Calu3 (cell line): ENCODE measurements at regions not wholly inside any gene's neighbourhood (a gene's known extent, or its start where the extent isn't known, plus 50 kb on each side); places are given as distances from the start of the nearest gene placed in this dataset.
A peak's percentile ranks its signal among the peaks of the same experiment; 100 is the strongest.

Experiments
- BruUV-seq: library from RNA; stranded (reverse); fragments of 400-500 nt; replicated peaks from 2 replicates; lab custom pipeline; 2021; lab: Mats Ljungman, UMichigan
- CTCF ChIA-PET: fragments of 300-600 bp; sonication (Branson Sonifier 250); formaldehyde crosslinking; loops from one replicate; lab custom pipeline; 2022; ENCODE audit warnings: antibody characterized with exemption; lab: Charles Lee
- DNase-seq: peaks from one replicate; pipeline ENCODE4 v3.0.0; 2022
- H3K27ac Mint-ChIP-seq: one replicate; pipeline ENCODE4 v1.8.0; 2022; ENCODE audit warnings: mixed read lengths; ENCODE audit not compliant: unreplicated experiment
- H3K27me3 Mint-ChIP-seq: one replicate; pipeline ENCODE4 v1.8.0; 2022; ENCODE audit warnings: mixed read lengths; ENCODE audit not compliant: unreplicated experiment
- H3K36me3 Mint-ChIP-seq: one replicate; pipeline ENCODE4 v1.8.0; 2022; ENCODE audit warnings: mild to moderate bottlenecking, moderate library complexity, mixed read lengths; ENCODE audit not compliant: insufficient read depth, unreplicated experiment
- H3K4me1 Mint-ChIP-seq: one replicate; pipeline ENCODE4 v1.8.0; 2022; ENCODE audit warnings: mild to moderate bottlenecking, low read depth, mixed read lengths; ENCODE audit not compliant: unreplicated experiment
- H3K4me3 Mint-ChIP-seq: one replicate; pipeline ENCODE4 v1.8.0; 2022; ENCODE audit warnings: mild to moderate bottlenecking, low read depth, moderate library complexity, mixed read lengths; ENCODE audit not compliant: unreplicated experiment
- H3K9me3 Mint-ChIP-seq: one replicate; pipeline ENCODE4 v1.8.0; 2022; ENCODE audit warnings: low read depth, mixed read lengths; ENCODE audit not compliant: unreplicated experiment
- CTCF ChIP-seq: fragments of 200-600 bp; IDR thresholded peaks from one replicate; pipeline ENCODE4 v1.8.0; 2022; ENCODE audit warnings: antibody characterized with exemption; ENCODE audit not compliant: unreplicated experiment
- intact Hi-C: fragments of 100-400 bp; cut with micrococcal nuclease; formaldehyde crosslinking; loops from one replicate; pipeline ENCODE4 v1.10.0; 2022; ENCODE audit not compliant: unreplicated experiment

- no peak for DNase-seq
- no peak overlapping the region for H3K4me3 Mint-ChIP-seq
- H3K9me3 Mint-ChIP-seq = peaks cover 10% of the 10 kb centered on the region
- no peaks in the 10 kb centered on the region for H3K36me3 Mint-ChIP-seq
- CTCF ChIA-PET = no interaction called here
- no peak for TF ChIP-seq CTCF
- BruUV-seq = no TSS peak
- no peaks in the 10 kb centered on the region for H3K27me3 Mint-ChIP-seq
- intact Hi-C loops = no loop called here
- H3K27ac Mint-ChIP-seq = no peak overlapping the region
- H3K4me1 Mint-ChIP-seq = no peaks in the 10 kb centered on the region
These were observed 817.1 kb downstream of the TYW1 start for GRCh38 chr7:67813621-67814292.

- intact Hi-C loops = no loop called here
- Mint-ChIP-seq H3K4me1 (no peaks in the 10 kb centered on the region), H3K9me3 (peaks cover 9% of the 10 kb centered on the region), H3K36me3 (no peaks in the 10 kb centered on the region), H3K27ac (no peak overlapping the region), H3K27me3 (no peaks in the 10 kb centered on the region), H3K4me3 (no peak overlapping the region)
- no TSS peak for BruUV-seq
- CTCF ChIA-PET = no interaction called here
- TF ChIP-seq CTCF = no peak
- no peak for DNase-seq
These were observed 820.8 kb downstream of the TYW1 start for GRCh38 chr7:67817481-67817880.

DNA sequence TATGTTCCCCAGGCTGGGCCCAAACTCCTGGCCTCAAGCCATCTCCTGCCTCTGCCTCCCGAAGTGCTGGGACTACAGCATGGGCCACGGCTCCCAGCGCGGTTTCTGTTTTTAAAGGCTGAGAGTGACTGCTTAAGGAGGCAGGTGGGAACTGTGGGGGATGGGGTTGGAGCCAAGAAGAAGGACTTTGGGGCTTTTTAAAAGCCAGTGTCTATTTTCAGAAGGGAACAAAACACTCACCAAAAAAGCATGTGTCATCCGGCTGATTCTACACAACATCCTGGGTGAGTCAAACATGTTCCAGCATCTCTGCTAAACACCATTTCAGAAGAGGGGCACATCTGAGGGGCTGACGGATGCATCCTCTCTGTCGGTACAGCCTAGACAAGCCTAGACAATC lies 824.5 kb downstream of the TYW1 start:
- Mint-ChIP-seq H3K36me3 (no peaks in the 10 kb centered on the region), H3K4me1 (no peaks in the 10 kb centered on the region), H3K27ac (no peak overlapping the region), H3K27me3 (no peaks in the 10 kb centered on the region), H3K4me3 (no peak overlapping the region), H3K9me3 (peaks cover 6% of the 10 kb centered on the region)
- intact Hi-C loops = no loop called here
- DNase-seq = no peak
- TF ChIP-seq CTCF = no peak
- CTCF ChIA-PET = no interaction called here
- BruUV-seq = no TSS peak

DNA sequence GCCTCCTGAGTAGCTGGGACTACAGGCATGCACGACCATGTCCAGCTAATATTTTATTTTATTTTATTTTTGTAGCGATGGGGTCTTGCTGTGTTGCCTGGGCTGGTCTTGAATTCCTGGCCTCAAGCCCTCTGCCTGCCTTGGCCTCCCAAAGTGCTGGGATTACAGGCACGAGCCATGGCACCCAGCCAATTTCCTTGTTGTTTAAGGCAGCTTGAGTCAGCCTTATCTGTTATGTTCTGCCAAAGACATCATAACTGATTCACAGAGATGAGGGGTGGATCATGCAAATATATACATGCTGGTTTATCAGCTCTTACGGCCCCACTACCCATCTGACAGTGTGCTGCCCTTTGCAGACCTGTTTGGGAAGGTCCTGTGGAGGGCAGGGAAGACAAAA lies 826.7 kb downstream of the TYW1 start:
- Mint-ChIP-seq H3K4me3 (no peak overlapping the region), H3K4me1 (no peaks in the 10 kb centered on the region), H3K9me3 (peaks cover 2% of the 10 kb centered on the region), H3K27me3 (no peaks in the 10 kb centered on the region), H3K36me3 (no peaks in the 10 kb centered on the region), H3K27ac (no peak overlapping the region)
- no peak for TF ChIP-seq CTCF
- DNase-seq = peak; percentile 30
- intact Hi-C loops = no loop called here
- no TSS peak for BruUV-seq
- CTCF ChIA-PET = no interaction called here
